KMS-11 (cell line): ENCODE measurements at regions not wholly inside any gene's neighbourhood (a gene's known extent, or its start where the extent isn't known, plus 50 kb on each side); places are given as distances from the start of the nearest gene placed in this dataset.

ENCODE experiments used
- H2AFZ ChIP-seq: fragments of 200-600 bp; sonication (generic); 2 replicates; pipeline ENCODE4 v1.6.1; 2016; ENCODE audit warnings: antibody characterized with exemption, mixed run types, low read depth
- H3K27ac ChIP-seq: fragments of 200-600 bp; sonication (generic); 2 replicates; pipeline ENCODE4 v1.6.1; 2016; ENCODE audit warnings: mild to moderate bottlenecking, mixed run types
- H3K27me3 ChIP-seq: fragments of 200-600 bp; sonication (generic); 2 replicates; pipeline ENCODE4 v1.6.1; 2017; ENCODE audit warnings: mild to moderate bottlenecking, low read depth, mixed run types, moderate library complexity; ENCODE audit not compliant: insufficient read depth
- H3K36me3 ChIP-seq: fragments of 200-600 bp; sonication (generic); 2 replicates; pipeline ENCODE4 v1.6.1; 2017; ENCODE audit warnings: mild to moderate bottlenecking, mixed run types; ENCODE audit not compliant: insufficient read depth
- H3K4me1 ChIP-seq: fragments of 200-600 bp; sonication (generic); 2 replicates; pipeline ENCODE4 v1.6.1; 2016; ENCODE audit warnings: mild to moderate bottlenecking, low read depth, mixed run types; ENCODE audit not compliant: poor library complexity, severe bottlenecking
- H3K4me2 ChIP-seq: fragments of 200-600 bp; sonication (generic); 2 replicates; pipeline ENCODE4 v1.7.0; 2016; ENCODE audit warnings: mild to moderate bottlenecking, mixed run types
- H3K4me3 ChIP-seq: fragments of 200-600 bp; sonication (generic); IDR thresholded peaks from 2 replicates; pipeline ENCODE4 v1.6.1; 2017; ENCODE audit warnings: low read depth, low read length, mixed read lengths; ENCODE audit not compliant: insufficient read depth
- H3K79me2 ChIP-seq: fragments of 200-600 bp; sonication (generic); 2 replicates; pipeline ENCODE4 v1.6.1; 2016; ENCODE audit warnings: low read depth, mixed run types; ENCODE audit not compliant: insufficient read depth
- H3K9ac ChIP-seq: fragments of 200-600 bp; sonication (generic); 2 replicates; pipeline ENCODE4 v1.6.1; 2016; ENCODE audit warnings: mild to moderate bottlenecking, mixed run types
- H4K20me1 ChIP-seq: fragments of 200-600 bp; sonication (generic); 2 replicates; pipeline ENCODE4 v1.6.1; 2016; ENCODE audit warnings: mild to moderate bottlenecking, mixed run types; ENCODE audit not compliant: insufficient read depth
- CTCF ChIP-seq: fragments of 200-600 bp; sonication (generic); conservative IDR thresholded peaks from 2 replicates; pipeline ENCODE4 v1.6.1; 2017; ENCODE audit warnings: low read depth, mild to moderate bottlenecking, antibody characterized with exemption, low read length, moderate library complexity, mixed read lengths

- H3K79me2 ChIP-seq, result no peaks in the 10 kb centered on the region
- H2AFZ ChIP-seq, result no peak overlapping the region
- H3K27ac ChIP-seq, result no peak overlapping the region
- no peaks in the 10 kb centered on the region for H3K36me3 ChIP-seq
- no peak overlapping the region for H3K4me3 ChIP-seq
- no peak overlapping the region for H3K4me2 ChIP-seq
- no peaks in the 10 kb centered on the region; the same call in 1 of the 2 replicates for H3K27me3 ChIP-seq
- peaks cover 3% of the 10 kb centered on the region for H3K4me1 ChIP-seq
- TF ChIP-seq CTCF, result no peak
- no peaks in the 10 kb centered on the region for H4K20me1 ChIP-seq
- H3K9ac ChIP-seq, result no peak overlapping the region
Measured at GRCh38 chr15:67945131-67945530, 105.3 kb upstream of the RNU6-1 start.

GRCh38 chr15:67945951-67946700, 106.3 kb upstream of the RNU6-1 start:
- no peak overlapping the region for H3K27ac ChIP-seq
- no peaks in the 10 kb centered on the region; the same call in 1 of the 2 replicates for H3K27me3 ChIP-seq
- no peaks in the 10 kb centered on the region for H3K79me2 ChIP-seq
- H3K4me1 ChIP-seq, result no peaks in the 10 kb centered on the region
- no peak overlapping the region for H3K4me3 ChIP-seq
- H4K20me1 ChIP-seq, result no peaks in the 10 kb centered on the region
- no peak overlapping the region for H2AFZ ChIP-seq
- no peak overlapping the region for H3K4me2 ChIP-seq
- H3K9ac ChIP-seq, result no peak overlapping the region
- TF ChIP-seq CTCF, result no peak
- H3K36me3 ChIP-seq, result no peaks in the 10 kb centered on the region

- Histone ChIP-seq H3K79me2 (no peaks in the 10 kb centered on the region), H3K36me3 (no peaks in the 10 kb centered on the region), H3K27ac (no peak overlapping the region), H3K4me1 (no peaks in the 10 kb centered on the region), H3K27me3 (no peaks in the 10 kb centered on the region), H2AFZ (no peak overlapping the region), H3K4me2 (no peak overlapping the region), H3K9ac (no peak overlapping the region), H3K4me3 (no peak overlapping the region), H4K20me1 (no peaks in the 10 kb centered on the region)
- TF ChIP-seq CTCF, result no peak
Measured at GRCh38 chr15:67946701-67947100, 106.9 kb upstream of the RNU6-1 start.

GRCh38 chr15:67947254-67948039, 106.7 kb upstream of the PIAS1 start:
- no peaks in the 10 kb centered on the region for H3K36me3 ChIP-seq
- H3K27me3 ChIP-seq, result no peaks in the 10 kb centered on the region
- no peak overlapping the region for H3K27ac ChIP-seq
- no peaks in the 10 kb centered on the region for H4K20me1 ChIP-seq
- H3K4me1 ChIP-seq, result no peaks in the 10 kb centered on the region
- TF ChIP-seq CTCF, result no peak
- H3K79me2 ChIP-seq, result no peaks in the 10 kb centered on the region
- no peak overlapping the region for H2AFZ ChIP-seq
- no peak overlapping the region for H3K4me2 ChIP-seq
- H3K4me3 ChIP-seq, result no peak overlapping the region
- H3K9ac ChIP-seq, result no peak overlapping the region
